HG03175 (cell line): ENCODE measurements at regions not wholly inside any gene's neighbourhood (a gene's known extent, or its start where the extent isn't known, plus 50 kb on each side); places are given as distances from the start of the nearest gene placed in this dataset.

Experiments used
- ATAC-seq: cut with Tn5 transposase; IDR thresholded peaks from one replicate; pipeline ENCODE4 v1.9.1; 2021; ENCODE audit warnings: mild to moderate bottlenecking, moderate library complexity; ENCODE audit not compliant: unreplicated experiment

DNA sequence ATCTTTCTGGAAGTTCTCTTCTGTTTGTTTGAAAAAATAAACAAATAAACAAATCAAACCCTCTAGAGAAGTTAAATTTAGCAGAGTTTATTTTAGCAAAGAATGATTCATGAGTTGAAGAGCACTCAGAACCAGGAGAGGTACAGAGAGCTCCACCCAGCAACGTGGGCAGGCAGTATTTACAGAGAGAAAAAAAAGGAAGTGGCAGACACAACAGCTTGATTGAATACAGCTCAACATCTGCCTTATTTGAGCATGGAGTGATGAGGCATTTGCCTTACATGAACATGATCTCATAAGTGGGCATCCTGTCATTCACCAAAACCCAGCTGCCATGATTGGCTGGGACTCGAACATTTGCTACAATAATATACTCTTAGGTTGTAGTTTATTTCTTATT, 381.6 kb upstream of the ADAMTS16 start:
- no peak for ATAC-seq

DNA sequence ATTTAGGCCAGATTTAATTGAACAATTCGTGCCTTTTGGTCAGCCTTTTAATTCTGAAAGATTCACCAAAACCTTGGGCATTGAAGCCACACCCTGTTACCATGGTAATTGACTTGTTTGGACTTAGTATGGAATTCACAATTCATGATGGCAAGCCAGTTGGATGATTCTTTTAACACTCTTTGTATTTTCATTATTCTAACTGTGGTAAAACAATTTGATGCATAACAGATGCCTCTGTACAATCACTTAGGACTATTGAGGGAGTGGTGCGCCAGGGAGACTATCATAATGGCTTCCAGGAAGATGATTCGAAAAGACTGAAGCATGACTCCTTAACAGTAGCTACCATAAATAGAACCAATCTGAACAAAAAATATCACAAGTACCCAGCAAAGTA, 381.1 kb upstream of the ADAMTS16 start:
- ATAC-seq, result no peak

DNA sequence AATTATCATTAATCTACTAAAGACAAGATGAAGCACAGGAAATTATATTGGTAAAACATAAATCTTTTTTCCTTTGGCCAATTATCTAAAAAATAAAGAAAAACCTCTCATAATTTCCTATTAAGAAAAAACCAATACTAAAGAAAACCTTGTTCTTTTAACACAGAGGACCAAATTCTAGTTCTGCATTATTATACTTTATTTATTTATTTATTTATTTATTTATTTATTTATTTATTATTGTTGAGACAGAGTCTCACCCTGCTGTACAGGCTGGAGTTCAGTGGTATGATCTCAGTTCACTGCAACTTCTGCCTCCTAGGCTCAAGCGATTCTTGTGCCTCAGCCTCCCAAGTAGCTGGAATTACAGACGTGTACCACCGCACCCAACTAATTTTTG, 377.8 kb upstream of the ADAMTS16 start:
- ATAC-seq, result no peak

DNA sequence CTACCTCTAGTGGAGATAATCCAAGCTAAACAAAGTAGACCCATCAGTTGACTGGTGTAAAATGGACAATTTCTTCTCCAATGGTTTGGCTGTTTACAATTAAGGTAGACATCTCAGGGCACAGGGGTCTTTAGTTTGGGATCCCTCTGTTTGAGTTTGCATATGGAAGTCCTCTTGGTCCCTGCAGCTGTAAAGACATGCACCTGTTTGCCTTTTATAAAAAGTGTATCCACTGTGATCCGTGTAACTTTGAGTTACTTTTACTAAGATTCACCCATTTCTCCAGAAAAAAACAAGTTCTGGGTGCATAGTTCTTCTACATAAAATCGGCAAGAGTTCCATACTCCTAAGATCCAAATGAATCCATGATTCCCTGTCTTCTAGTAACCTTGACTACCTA, 374.7 kb upstream of the ADAMTS16 start:
- ATAC-seq, result no peak

DNA sequence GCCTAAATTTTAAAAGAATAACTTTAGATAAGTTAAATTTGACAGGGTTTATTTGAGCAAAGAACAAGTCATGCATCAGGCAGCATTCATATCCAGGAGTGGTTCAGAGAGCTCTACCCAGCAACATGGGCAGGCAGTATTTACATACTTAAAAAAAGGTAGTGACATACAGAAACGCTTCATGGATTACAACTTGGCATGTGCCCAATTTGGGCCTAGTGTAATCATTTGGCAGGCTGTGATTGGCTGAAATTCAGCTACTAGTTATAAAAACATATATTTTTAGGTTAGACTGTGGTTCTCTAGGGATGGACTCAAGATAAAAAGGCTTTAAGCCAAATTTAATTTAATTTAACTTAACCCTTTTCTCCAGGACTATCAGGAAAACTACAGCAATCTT, 374.0 kb upstream of the ADAMTS16 start:
- no peak for ATAC-seq

DNA sequence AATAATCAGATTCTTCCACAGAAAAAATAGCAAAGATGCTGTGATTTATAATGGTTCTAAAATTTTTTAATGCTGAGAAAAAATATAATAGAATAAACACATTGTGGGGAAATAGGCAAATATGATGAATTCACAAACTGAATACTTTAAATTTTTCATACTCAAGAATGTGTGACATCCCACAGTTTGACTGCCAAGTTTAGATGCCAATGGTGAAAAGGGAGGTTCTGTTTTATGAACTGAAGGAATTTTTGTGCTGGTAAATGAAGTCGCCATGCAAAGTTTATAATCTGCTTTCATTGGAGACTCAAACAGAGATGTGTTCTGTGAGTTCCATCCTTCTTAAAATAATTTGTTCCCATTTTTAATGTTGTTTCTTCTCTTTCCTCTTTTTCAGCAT, 367.5 kb upstream of the ADAMTS16 start:
- ATAC-seq, result no peak

DNA sequence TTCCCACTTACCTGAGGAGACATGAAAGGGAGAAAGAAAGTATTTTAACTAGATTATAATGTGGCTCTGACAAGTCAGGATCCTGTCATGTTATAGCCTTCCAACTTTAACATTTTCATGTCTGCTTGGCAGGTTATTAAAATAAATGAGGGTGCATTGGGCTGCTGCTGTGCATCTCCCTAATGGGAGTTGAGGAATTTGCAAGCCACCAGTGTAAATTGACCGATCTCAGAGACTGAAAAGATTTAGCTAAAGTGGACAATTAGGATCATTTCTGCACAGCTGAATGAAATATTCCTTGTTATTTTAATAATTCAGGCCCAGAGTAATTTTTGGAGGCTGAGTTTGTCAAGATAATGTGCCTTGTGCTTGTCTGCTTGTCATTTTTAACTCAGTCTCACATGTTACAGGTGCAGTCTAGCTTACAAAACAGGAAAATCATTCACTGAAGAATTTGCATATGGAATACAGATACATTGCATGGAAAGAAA, 366.3 kb upstream of the ADAMTS16 start:
- ATAC-seq, result no peak

DNA sequence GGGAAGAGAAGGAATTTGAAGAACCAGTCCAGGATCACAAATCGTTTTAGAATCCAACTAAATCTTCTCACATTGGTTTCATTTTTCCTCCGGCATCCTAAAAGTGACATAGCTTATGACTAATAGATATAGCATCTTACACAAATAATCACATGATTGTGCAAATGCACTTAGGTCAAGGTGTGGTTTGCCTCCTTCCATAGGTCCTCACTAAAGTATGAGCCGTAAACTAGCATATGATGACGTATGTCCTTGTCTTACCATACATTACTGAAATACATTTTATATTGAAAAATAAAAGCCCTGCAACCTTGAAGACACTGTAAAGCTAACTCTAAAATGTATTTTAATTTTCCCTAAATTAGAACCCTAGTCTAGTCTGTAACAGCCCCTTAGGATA, 362.7 kb upstream of the ADAMTS16 start:
- ATAC-seq, result no peak

DNA sequence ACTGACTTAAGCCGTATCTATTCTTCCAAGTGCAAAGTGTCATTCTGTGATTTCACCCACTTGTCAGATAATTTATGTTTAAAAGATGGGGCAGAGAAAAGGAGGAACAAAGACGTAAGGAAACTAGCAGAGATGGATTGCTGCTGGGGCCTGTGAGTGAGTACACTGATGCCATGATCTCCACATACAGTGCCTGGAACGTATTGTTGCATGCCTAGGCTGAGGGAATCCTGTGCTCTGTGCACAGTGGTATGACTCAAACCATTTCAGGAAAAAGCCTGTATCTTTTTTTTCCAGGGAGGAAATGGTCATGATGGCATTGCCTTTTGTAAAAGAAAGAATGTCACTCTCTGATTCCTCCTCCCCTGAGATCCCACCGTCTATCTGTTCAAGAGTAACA, 359.5 kb upstream of the ADAMTS16 start:
- no peak for ATAC-seq

DNA sequence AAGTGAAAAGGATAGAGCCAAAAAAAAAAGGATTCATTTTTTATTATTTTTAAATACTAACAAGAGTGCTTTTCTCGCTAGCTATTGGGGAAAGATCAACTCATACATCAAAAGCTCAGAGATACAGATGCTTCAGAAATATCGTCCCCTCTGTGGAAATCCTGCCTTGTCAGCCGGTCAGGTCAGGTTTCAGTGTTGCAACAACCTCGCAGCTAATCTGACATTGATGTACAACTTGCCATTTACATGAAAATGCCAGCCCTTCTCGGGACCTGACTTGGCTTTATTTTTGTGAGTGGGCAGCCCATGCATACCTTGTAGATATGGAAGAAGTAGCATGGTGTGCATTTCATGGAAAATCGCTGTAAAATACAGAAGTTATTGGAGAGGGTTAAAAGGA, 358.8 kb upstream of the ADAMTS16 start:
- ATAC-seq, result no peak

DNA sequence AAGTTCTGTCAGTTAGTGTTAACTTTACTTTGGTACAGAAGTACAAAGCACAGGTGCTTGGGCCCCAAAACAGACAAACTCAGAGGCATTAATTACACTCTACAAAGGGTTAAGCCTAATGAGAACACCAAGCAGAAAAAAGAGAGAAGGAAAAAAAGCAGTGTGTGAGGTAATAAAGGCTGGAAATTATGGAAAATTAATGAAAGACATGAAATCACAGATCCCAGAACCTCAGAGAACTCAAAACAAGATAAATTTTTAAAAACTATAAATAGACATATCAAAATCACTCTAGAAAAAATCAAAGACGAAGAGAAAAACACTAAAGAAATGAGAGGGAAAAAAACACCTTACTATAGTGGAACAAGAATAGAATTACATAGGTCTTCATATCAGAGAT, 354.2 kb upstream of the ADAMTS16 start:
- ATAC-seq, result no peak

DNA sequence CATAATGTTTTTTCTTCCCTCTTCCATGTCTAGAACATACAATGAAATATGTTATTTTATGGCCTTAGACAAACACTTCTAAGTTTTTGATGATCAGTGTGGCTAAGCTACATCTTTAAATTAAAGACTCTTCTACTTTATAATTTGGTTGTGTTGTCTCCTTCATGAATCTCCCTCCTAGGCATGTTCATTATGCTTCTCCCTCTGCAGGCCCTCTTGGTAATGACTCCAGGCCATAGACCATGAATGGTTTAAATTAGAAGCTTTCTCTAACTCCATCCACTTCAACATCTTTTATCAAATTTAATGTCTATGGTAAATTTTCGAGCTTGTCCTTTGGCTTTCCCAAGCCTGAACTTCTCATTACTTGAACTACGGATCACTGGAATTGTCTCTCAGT, 342.7 kb upstream of the ADAMTS16 start:
- no peak for ATAC-seq

DNA sequence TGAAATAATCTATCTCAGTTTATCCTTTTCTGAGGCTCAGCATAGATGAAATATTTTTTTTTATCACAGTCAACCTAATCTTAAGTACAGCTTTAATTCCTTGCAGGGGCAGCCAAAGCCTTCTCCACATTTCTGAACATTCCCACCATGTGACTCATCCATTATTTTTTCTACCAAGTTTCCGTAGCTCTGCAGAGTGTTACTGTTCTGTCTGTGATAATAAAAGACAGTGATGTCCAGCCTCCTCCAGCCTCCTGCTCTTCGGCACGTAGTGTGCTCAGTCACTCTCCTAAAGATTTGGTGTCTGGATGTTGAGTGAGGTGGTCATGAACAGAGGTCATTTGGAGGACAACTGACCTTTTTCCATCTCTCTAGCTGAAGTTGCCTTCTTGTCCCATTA, 338.1 kb upstream of the ADAMTS16 start:
- no peak for ATAC-seq

DNA sequence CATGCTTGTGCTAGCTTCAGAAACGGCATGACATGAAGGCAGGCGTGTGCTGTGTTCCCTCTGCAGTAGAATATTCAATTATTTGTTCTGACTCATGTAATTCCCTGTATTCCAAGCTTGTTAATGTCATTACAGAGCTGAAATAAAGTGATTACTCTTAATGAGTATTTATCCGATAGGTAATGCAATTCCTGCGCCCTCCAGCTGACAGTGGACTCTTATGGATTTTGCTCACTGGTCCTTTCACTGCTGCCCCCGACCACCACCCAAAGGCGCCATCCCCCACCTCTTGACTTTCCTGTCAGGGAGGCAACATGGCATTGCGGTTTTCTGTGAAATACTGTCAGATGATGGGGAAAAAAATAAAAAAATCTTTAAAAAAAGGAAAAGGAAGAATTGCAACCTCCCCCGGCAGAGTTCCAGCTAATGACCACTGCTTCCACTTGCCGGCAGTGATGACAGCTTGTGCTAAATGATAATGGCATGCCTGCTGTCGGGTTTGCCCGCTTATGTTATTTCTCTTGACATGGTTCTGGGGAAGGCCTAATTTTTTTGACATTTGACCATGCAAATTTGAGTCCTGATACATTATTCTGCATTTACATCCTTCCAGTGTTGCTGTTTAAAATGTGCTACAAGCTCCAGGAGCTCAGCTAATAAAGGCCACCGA, 335.3 kb upstream of the ADAMTS16 start:
- no peak for ATAC-seq

DNA sequence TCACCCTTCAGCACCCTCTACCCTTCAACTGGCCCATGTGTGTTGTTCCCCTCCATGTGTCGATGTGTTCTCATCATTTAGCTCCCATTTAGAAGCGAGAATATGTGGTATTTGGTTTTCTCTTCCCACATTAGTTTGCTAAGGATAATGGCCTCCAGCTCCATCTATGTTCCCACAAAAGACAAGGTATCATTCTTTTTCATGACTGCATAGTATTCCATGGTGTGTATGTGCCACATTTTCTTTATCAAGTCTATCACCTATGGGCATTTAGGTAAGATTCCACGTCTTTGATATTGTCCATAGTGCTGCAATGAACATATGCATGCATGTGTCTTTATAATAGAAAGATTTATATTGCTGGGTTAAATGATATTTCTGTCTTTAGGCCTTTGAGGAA, 325.1 kb upstream of the ADAMTS16 start:
- ATAC-seq, result no peak

DNA sequence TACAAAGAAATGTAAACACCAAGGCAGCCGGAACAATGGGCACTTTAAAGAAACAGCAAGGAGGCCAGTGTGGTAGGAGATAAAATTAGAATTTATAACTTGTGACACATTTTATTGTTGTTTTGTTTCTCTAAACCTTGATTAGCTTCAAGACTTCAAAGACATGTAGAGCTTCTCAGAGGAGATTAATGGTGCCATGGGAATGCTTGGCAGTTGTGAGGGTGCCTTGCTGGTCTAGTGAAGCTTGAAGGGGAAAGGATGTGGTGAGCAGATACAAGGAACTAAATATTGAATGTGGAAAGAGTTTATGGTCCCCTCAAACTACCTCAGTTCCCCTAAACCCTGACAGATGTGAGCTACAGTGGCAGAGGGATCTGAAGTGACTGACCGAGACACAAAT, 322.4 kb upstream of the ADAMTS16 start:
- no peak for ATAC-seq

DNA sequence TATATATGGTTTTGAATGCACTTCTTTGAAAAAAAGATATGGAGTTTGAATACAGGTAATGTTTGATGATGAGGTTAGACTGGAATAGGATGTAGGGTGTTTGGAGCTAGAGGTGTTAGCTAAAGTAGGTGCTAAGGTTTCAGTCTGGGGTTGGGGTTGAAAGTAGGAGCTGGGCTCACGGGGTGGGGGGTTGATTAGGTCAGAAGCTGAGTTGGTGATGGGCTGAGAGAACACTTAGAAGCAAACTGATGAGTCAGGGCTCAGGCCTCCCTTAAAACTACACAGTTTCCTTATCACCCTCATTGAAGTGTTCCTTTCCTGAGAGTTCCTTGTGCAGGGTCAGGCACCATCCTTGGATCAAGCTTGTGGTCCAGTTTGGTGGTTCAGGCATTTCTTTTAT, 308.8 kb upstream of the ADAMTS16 start:
- no peak for ATAC-seq

DNA sequence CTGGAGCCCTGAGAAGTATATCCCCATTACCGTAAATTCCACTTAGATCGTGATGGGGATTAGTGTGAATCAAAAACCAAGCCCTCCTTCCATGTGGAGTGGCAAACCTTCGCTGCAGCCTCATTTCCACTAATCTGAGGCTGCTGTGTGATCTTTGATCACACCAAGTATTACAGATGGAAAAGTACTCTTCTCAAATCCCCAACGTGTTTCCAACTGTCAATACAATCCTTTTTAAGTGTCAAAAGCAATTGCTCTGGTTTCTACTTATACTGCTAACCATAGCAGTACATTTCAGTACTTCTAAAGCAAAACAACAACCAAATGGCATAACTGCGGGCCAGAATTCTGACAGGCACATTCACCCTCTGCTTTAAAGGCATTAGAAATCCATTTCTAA, 307.7 kb upstream of the ADAMTS16 start:
- ATAC-seq, result no peak

DNA sequence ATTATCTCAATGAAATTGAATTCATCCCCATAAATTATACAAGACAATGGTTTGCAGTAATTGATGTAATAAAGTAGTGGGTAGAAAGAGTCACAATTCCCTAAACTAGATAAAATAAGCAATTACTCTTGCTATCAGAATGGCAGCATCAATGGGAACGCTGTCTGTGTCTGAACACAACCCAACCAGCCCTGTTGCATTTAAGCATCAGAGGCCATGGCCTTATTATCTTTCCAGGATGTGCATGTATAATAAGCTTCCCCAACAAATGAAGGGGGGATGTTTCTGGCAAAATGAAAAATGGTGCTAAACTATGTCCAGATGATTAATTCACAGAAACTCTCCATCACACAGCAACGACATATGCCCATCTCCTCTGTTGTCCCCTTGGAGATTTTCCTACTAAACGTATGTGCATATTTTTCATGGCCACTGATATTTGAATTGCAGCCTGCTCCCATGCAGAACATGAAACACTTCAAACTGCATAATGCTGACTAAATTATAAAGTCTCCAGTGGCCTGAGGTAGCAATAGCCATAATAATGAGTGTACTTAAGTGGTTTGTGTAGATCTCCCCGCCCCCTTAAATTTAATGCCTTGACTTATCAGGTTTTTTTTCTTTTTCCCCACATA, 306.9 kb upstream of the ADAMTS16 start:
- no peak for ATAC-seq

DNA sequence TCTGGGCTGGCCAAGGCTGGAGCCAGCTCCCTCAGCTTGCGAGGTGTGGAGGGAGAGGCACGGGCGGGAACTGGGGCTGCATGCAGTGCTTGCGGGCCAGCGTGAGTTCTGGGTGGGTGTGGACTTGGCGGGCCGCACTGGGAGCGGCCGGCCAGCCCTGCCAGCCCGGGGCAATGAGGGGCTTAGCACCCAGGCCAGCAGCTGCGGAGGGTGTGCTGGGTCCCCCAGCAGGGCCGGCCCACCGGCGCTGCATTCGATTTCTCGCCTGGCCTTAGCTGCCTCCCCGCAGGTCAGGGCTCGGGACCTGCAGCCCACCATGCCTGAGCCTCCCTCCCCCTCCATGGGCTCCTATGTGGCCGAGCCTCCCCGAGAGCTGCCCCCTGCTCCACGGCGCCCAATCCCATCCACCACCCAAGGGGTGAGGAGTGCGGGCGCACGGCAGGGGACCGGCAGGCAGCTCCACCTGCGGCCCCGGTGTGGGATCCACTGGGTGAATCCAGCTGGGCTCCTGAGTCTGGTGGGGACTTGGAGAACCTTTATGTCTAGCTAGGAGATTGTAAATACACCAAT, 302.6 kb upstream of the ADAMTS16 start:
- no peak for ATAC-seq

DNA sequence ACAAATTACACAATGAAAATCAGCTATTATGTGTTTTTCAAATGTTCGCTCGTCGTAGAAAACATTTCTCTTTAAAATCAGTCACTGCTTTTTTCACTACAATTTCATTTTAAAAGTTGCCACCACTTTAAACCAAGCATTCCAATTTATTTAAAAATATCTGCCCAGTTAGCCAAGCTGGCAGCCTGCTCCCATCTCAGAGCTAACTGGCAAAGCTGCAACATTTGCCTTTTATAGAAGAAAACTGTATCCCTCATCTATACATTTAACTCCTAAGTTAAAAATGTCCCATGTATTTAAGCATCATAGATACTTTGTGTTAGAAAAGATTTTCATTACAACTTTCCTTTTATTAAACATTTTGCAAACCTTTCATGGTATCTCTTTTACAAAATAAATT, 294.9 kb upstream of the ADAMTS16 start:
- ATAC-seq, result no peak

DNA sequence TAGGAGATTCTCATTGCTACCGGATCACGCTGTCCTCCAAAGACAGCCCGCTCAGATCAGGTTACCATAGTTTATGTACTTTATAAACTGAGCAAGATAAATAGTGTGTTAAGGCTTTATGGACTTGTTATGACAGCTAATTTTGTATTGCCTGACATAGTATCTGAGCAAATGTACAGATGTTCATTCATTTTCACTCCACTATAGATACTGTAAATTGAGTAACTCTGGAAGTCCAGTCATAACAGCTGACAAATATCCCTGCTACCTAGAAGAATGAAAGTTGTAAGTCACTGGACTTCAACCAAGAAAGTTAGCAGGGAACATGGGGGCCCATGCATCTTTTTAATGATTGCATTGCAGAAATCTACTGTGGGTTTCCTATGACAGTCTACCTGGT, 292.4 kb upstream of the ADAMTS16 start:
- no peak for ATAC-seq

DNA sequence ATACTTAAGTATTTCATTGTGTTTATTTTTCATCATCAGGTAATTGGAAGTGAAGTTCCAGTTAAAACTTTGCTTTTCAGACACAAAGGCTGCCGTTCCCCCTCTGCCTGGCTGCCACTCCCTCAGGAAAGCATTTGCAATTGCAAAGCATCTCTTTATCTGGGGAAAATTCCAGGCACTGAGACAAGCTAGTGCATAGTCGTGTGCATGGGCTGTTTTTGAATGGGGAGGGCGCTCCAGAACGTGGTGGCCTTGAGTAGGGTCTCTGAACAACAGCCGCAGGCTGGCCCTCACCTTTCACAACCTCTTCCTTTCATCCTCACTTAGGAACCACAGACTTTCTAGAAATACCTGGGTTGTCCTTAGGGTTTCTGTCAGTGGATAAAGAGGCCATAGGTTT, 285.1 kb upstream of the ADAMTS16 start:
- no peak for ATAC-seq
